ENCODE measurements at regions not wholly inside any gene's neighbourhood (a gene's known extent, or its start where the extent isn't known, plus 50 kb on each side); places are given as distances from the start of the nearest gene placed in this dataset.

DNA sequence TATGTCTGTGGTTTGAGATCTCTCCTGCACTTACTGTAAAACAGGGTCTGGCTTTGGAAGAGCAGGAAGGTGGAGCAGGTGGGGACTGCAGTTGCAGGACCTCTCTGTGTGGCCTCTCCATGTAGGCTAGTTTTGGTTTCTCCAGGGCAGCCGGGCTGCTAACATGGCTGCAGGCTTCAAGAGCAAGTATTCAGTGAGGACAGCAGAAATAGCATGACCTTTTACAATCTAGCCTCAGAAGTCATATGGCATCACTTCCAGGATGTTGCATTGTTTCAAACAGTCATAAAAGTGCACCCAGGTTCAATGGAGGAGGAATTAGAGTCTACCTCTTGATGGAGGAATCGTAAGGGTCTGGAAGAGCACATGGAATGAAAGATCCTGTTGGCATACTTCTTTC, 728.7 kb downstream of the NTRK3 start (continued):
- TF ChIP-seq, protein P1, sequence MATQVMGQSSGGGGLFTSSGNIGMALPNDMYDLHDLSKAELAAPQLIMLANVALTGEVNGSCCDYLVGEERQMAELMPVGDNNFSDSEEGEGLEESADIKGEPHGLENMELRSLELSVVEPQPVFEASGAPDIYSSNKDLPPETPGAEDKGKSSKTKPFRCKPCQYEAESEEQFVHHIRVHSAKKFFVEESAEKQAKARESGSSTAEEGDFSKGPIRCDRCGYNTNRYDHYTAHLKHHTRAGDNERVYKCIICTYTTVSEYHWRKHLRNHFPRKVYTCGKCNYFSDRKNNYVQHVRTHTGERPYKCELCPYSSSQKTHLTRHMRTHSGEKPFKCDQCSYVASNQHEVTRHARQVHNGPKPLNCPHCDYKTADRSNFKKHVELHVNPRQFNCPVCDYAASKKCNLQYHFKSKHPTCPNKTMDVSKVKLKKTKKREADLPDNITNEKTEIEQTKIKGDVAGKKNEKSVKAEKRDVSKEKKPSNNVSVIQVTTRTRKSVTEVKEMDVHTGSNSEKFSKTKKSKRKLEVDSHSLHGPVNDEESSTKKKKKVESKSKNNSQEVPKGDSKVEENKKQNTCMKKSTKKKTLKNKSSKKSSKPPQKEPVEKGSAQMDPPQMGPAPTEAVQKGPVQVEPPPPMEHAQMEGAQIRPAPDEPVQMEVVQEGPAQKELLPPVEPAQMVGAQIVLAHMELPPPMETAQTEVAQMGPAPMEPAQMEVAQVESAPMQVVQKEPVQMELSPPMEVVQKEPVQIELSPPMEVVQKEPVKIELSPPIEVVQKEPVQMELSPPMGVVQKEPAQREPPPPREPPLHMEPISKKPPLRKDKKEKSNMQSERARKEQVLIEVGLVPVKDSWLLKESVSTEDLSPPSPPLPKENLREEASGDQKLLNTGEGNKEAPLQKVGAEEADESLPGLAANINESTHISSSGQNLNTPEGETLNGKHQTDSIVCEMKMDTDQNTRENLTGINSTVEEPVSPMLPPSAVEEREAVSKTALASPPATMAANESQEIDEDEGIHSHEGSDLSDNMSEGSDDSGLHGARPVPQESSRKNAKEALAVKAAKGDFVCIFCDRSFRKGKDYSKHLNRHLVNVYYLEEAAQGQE (IDR thresholded peaks at IDR 0.05; ENCODE audit: unreplicated experiment) = no peak
- TF ChIP-seq, protein P2, sequence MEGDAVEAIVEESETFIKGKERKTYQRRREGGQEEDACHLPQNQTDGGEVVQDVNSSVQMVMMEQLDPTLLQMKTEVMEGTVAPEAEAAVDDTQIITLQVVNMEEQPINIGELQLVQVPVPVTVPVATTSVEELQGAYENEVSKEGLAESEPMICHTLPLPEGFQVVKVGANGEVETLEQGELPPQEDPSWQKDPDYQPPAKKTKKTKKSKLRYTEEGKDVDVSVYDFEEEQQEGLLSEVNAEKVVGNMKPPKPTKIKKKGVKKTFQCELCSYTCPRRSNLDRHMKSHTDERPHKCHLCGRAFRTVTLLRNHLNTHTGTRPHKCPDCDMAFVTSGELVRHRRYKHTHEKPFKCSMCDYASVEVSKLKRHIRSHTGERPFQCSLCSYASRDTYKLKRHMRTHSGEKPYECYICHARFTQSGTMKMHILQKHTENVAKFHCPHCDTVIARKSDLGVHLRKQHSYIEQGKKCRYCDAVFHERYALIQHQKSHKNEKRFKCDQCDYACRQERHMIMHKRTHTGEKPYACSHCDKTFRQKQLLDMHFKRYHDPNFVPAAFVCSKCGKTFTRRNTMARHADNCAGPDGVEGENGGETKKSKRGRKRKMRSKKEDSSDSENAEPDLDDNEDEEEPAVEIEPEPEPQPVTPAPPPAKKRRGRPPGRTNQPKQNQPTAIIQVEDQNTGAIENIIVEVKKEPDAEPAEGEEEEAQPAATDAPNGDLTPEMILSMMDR (conservative IDR thresholded peaks at IDR 0.05; ENCODE audit: low read depth in 2 of 2) = no peak
- TF ChIP-seq JUNB (IDR thresholded peaks at IDR 0.05; ENCODE audit: unreplicated experiment) = no peak
- TF ChIP-seq POLR2AphosphoS5 (IDR thresholded peaks at IDR 0.05; ENCODE audit: low read depth) = no peak
- TF ChIP-seq ZNF331 (CRISPR knock-in tag; IDR thresholded peaks at IDR 0.05; ENCODE audit: low read depth) = no peak
- no peak for TF ChIP-seq EZH2 (IDR thresholded peaks at IDR 0.05; ENCODE audit: low read depth, unreplicated experiment)
- TF ChIP-seq STAT1 (IDR thresholded peaks at IDR 0.05; ENCODE audit: unreplicated experiment) = no peak
- no peak for TF ChIP-seq NANOG (IDR thresholded peaks at IDR 0.05; ENCODE audit: borderline replicate concordance)
- TF ChIP-seq, protein P3, sequence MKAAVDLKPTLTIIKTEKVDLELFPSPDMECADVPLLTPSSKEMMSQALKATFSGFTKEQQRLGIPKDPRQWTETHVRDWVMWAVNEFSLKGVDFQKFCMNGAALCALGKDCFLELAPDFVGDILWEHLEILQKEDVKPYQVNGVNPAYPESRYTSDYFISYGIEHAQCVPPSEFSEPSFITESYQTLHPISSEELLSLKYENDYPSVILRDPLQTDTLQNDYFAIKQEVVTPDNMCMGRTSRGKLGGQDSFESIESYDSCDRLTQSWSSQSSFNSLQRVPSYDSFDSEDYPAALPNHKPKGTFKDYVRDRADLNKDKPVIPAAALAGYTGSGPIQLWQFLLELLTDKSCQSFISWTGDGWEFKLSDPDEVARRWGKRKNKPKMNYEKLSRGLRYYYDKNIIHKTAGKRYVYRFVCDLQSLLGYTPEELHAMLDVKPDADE (IDR thresholded peaks at IDR 0.05) = no peak
- TF ChIP-seq CREB1 (CRISPR knock-in tag; IDR thresholded peaks at IDR 0.05; ENCODE audit: low read depth) = no peak
- no peak for TF ChIP-seq EZH2phosphoT487 (IDR thresholded peaks at IDR 0.05; ENCODE audit: unreplicated experiment)

DNA sequence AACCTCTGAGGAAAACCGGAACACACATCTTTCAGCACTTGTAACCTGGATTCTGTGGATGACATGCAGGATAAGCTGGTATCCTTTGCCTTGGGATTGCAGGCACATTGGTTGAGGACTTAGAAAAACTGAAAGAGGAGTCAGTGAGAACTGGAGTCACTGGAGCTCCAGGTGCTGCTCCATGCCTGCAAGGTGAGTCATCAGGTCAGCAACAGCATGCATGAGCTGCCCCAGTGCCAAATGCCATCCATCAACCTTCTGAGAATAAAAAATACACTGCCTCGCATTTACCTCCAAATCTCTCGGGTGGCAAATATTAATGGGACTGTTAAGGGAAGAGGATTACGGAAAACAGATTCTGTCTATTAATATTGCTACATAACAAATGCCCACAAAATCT, 729.1 kb downstream of the NTRK3 start:
- H4K20me1 ChIP-seq (replicated peaks; ENCODE audit: insufficient read depth) = no peaks in the 10 kb centered on the region
- TF ChIP-seq, protein P1 (IDR thresholded peaks at IDR 0.05; ENCODE audit: unreplicated experiment) = no peak
- TF ChIP-seq STAT1 (IDR thresholded peaks at IDR 0.05; ENCODE audit: unreplicated experiment) = no peak
- TF ChIP-seq, protein P2 (conservative IDR thresholded peaks at IDR 0.05; ENCODE audit: low read depth in 2 of 2) = no peak
- TF ChIP-seq CREB1 (CRISPR knock-in tag; IDR thresholded peaks at IDR 0.05; ENCODE audit: low read depth) = no peak
- no peak for TF ChIP-seq JUNB (IDR thresholded peaks at IDR 0.05; ENCODE audit: unreplicated experiment)
- TF ChIP-seq EZH2phosphoT487 (IDR thresholded peaks at IDR 0.05; ENCODE audit: unreplicated experiment) = no peak
- no peak for TF ChIP-seq POLR2AphosphoS5 (IDR thresholded peaks at IDR 0.05; ENCODE audit: low read depth)

More for the DNA sequence above, 729.1 kb downstream of the NTRK3 start:
- Histone ChIP-seq H3K4me1 (ENCODE audit: insufficient read depth) (no peaks in the 10 kb centered on the region), H3K27ac (ENCODE audit: low read depth) (no peak overlapping the region), H3K4me3 (no peak overlapping the region), H3K36me3 (ENCODE audit: insufficient read depth) (no peaks in the 10 kb centered on the region), H3K79me2 (replicated peaks; ENCODE audit: insufficient read depth) (no peaks in the 10 kb centered on the region), H2AFZ (no peak overlapping the region), H3F3A (replicated peaks; ENCODE audit: low read depth) (no peaks in the 10 kb centered on the region), H3K9me2 (ENCODE audit: insufficient read depth) (no peaks in the 10 kb centered on the region), H3K4me2 (no peak overlapping the region), H3K27me3 (ENCODE audit: insufficient read depth) (no peaks in the 10 kb centered on the region)
- no peak overlapping the region for H3K4me3 Mint-ChIP-seq
- H3K9me3 Mint-ChIP-seq = peaks cover 4% of the 10 kb centered on the region; the same call in 1 of the 3 replicates
- ATAC-seq (no peak), DNase-seq (ENCODE audit: low spot score) (peak; percentile 3)
- H3K27me3 Mint-ChIP-seq (ENCODE audit: insufficient read depth, low read depth, poor library complexity) = peaks cover 3% of the 10 kb centered on the region
- no peak overlapping the region for H3K27ac Mint-ChIP-seq
- H3K4me1 Mint-ChIP-seq = no peaks in the 10 kb centered on the region
- H3K36me3 Mint-ChIP-seq (ENCODE audit: low read depth) = 0 out of 3 replicates have a peak, but pooled peaks cover 2% of the 10 kb centered on the region
